Breast epithelium (tissue), 3 donors: ENCODE measurements at regions not wholly inside any gene's neighbourhood (a gene's known extent, or its start where the extent isn't known, plus 50 kb on each side); places are given as distances from the start of the nearest gene placed in this dataset.

Experiments
- POLR2A ChIP-seq: fragments of 450-650 bp; IDR thresholded peaks from one replicate; pipeline ENCODE4 v1.6.1; 2016; ENCODE audit warnings: antibody characterized with exemption, mild to moderate bottlenecking, moderate library complexity
- POLR2AphosphoS5 ChIP-seq, 3 donors: sonication (generic); formaldehyde crosslinking; IDR thresholded peaks; one replicate each; pipeline ENCODE4 v1.6.1; 2017; ENCODE audit warnings: antibody characterized with exemption in 3 of 3
- TF ChIP-seq, protein P1 (sequence below), 3 donors: fragments of 450-650 bp; IDR thresholded peaks; one replicate each; pipeline ENCODE4 v1.5.1; 2016 to 2017; ENCODE audit warnings: antibody characterized with exemption in 3 of 3, mild to moderate bottlenecking in 3 of 3, moderate library complexity in 3 of 3

- TF ChIP-seq, protein P1, sequence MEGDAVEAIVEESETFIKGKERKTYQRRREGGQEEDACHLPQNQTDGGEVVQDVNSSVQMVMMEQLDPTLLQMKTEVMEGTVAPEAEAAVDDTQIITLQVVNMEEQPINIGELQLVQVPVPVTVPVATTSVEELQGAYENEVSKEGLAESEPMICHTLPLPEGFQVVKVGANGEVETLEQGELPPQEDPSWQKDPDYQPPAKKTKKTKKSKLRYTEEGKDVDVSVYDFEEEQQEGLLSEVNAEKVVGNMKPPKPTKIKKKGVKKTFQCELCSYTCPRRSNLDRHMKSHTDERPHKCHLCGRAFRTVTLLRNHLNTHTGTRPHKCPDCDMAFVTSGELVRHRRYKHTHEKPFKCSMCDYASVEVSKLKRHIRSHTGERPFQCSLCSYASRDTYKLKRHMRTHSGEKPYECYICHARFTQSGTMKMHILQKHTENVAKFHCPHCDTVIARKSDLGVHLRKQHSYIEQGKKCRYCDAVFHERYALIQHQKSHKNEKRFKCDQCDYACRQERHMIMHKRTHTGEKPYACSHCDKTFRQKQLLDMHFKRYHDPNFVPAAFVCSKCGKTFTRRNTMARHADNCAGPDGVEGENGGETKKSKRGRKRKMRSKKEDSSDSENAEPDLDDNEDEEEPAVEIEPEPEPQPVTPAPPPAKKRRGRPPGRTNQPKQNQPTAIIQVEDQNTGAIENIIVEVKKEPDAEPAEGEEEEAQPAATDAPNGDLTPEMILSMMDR (IDR thresholded peaks at IDR 0.05) = no peak
- TF ChIP-seq POLR2A = no peak
- no peak for TF ChIP-seq POLR2AphosphoS5 (IDR thresholded peaks at IDR 0.05)
These were observed 176.9 kb downstream of the IGLL1 start for GRCh38 chr22:23403152-23403719.
